GM12878 (cell line): ENCODE measurements at regions not wholly inside any gene's neighbourhood (a gene's known extent, or its start where the extent isn't known, plus 50 kb on each side); places are given as distances from the start of the nearest gene placed in this dataset.

Experiments used
- ATAC-seq: fragments of 200-7000 bp; cut with Tn5 transposase; 3 replicates; pipeline ENCODE4 v1.9.1; 2020; ENCODE audit warnings: mild to moderate bottlenecking, moderate library complexity
- BruUV-seq: library from RNA; stranded (reverse); fragments of 400-500 nt; replicated peaks from 2 replicates; lab custom pipeline; 2021; lab: Mats Ljungman, UMichigan
- CTCF ChIA-PET: fragments of 300-600 bp; sonication (Branson Sonifier 250); formaldehyde crosslinking; extraction: SDS; loops from one replicate; lab custom pipeline; 2021; ENCODE audit warnings: inconsistent platforms; lab: Yijun Ruan, JAX
- POLR2A ChIA-PET: fragments of 350-600 bp; formaldehyde crosslinking; extraction: SDS; loops from one replicate; lab custom pipeline; 2021; ENCODE audit warnings: inconsistent platforms; lab: Charles Lee
- RAD21 ChIA-PET: fragments of 300-600 bp; sonication (Branson Sonifier 250); formaldehyde crosslinking; loops from one replicate; lab custom pipeline; 2023; ENCODE audit warnings: antibody characterized with exemption; ENCODE audit not compliant: unreplicated experiment; lab: Charles Lee
- SMC1A ChIA-PET: fragments of 300-600 bp; sonication (Branson Sonifier 250); formaldehyde crosslinking; loops from one replicate; lab custom pipeline; 2023; ENCODE audit not compliant: unreplicated experiment, uncharacterized antibody; lab: Charles Lee
- DNase-seq: peaks from one replicate; pipeline ENCODE4 v3.0.0-alpha.2; 2011; ENCODE audit warnings: low read depth, low spot score
- FAIRE-seq: peaks from 3 replicates; lab custom pipeline; 2011; peaks lifted over from hg19 to GRCh38; lab: Jason Lieb, UNC
- H2AFZ ChIP-seq: 2 replicates; pipeline ENCODE4 v1.6.0; 2011; ENCODE audit warnings: low read depth, low read length, control low read depth; ENCODE audit not compliant: control insufficient read depth
- H3K27ac ChIP-seq: 2 replicates; pipeline ENCODE4 v1.5.1; 2011; ENCODE audit warnings: control low read depth; ENCODE audit not compliant: control insufficient read depth, insufficient read depth
- H3K27me3 ChIP-seq, 2 experiments: replicated peaks in 1 of 2; 2 replicates each; pipeline versions ENCODE4 v1.6.0 to v1.6.1; 2011; ENCODE audit warnings: low read length in 1 of 2; ENCODE audit not compliant: control insufficient read depth in 2 of 2, insufficient read depth in 2 of 2
- H3K36me3 ChIP-seq, 2 experiments: 2 replicates each; pipeline ENCODE4 v1.5.1; 2011; ENCODE audit warnings: low read length in 1 of 2; ENCODE audit not compliant: control insufficient read depth in 2 of 2, insufficient read depth in 2 of 2
- H3K4me1 ChIP-seq: 2 replicates; pipeline ENCODE4 v1.6.1; 2011; ENCODE audit warnings: mild to moderate bottlenecking, low read length, moderate library complexity, mixed read lengths; ENCODE audit not compliant: control insufficient read depth, insufficient read depth
- H3K4me2 ChIP-seq: 2 replicates; pipeline ENCODE4 v1.6.0; 2011; ENCODE audit warnings: control low read depth; ENCODE audit not compliant: control insufficient read depth, insufficient read depth
- H3K4me3 ChIP-seq: fragments of 200-600 bp; sonication (generic); 2 replicates; pipeline ENCODE4 v1.5.1; 2016
- H3K79me2 ChIP-seq: 2 replicates; pipeline ENCODE4 v1.6.0; 2011; ENCODE audit warnings: low read length; ENCODE audit not compliant: control insufficient read depth, insufficient read depth
- H3K9ac ChIP-seq: 2 replicates; pipeline ENCODE4 v1.8.0; 2011; ENCODE audit warnings: low read length, control low read depth, mixed read lengths; ENCODE audit not compliant: control insufficient read depth, insufficient read depth
- H3K9me3 ChIP-seq: replicated peaks from 3 replicates; pipeline ENCODE4 v1.5.1; 2011; ENCODE audit warnings: mild to moderate bottlenecking, low read length; ENCODE audit not compliant: control insufficient read depth, insufficient read depth
- H4K20me1 ChIP-seq: 2 replicates; pipeline ENCODE4 v1.6.0; 2011; ENCODE audit not compliant: control insufficient read depth, insufficient read depth
- ATF7 ChIP-seq: fragments of 450-650 bp; IDR thresholded peaks from 2 replicates; pipeline ENCODE4 v1.6.1; 2016; ENCODE audit warnings: low read depth, mild to moderate bottlenecking
- GATAD2B ChIP-seq: fragments of 450-650 bp; conservative IDR thresholded peaks from 2 replicates; pipeline ENCODE4 v1.6.1; 2017; ENCODE audit warnings: low read depth, mild to moderate bottlenecking, moderate library complexity
- KAT2A ChIP-seq: conservative IDR thresholded peaks from 2 replicates; pipeline ENCODE4 v1.6.1; 2011; ENCODE audit warnings: low read depth, low read length; ENCODE audit not compliant: control insufficient read depth
- NFIC ChIP-seq: IDR thresholded peaks from 2 replicates; pipeline ENCODE4 v1.6.1; 2012; ENCODE audit warnings: low read depth, mild to moderate bottlenecking, inconsistent platforms, low read length, moderate library complexity
- PAX8 ChIP-seq: fragments of 450-650 bp; IDR thresholded peaks from 2 replicates; pipeline ENCODE4 v1.6.1; 2017; ENCODE audit warnings: mild to moderate bottlenecking, moderate library complexity
- RAD21 ChIP-seq: IDR thresholded peaks from 2 replicates; pipeline ENCODE4 v1.6.1; 2011; ENCODE audit warnings: mild to moderate bottlenecking, low read depth, low read length, moderate library complexity; ENCODE audit not compliant: insufficient read depth
- SIN3A ChIP-seq: IDR thresholded peaks from 2 replicates; pipeline ENCODE4 v1.6.1; 2012; ENCODE audit warnings: low read depth, low read length, improper control_type of control experiment
- SREBF2 ChIP-seq: IDR thresholded peaks from 2 replicates; pipeline ENCODE4 v1.6.1; 2012; ENCODE audit warnings: mild to moderate bottlenecking, low read length
- YBX1 ChIP-seq: fragments of 450-650 bp; IDR thresholded peaks from 2 replicates; pipeline ENCODE4 v1.6.1; 2016; ENCODE audit warnings: antibody characterized with exemption
- ZNF207 ChIP-seq: fragments of 450-650 bp; IDR thresholded peaks from 2 replicates; pipeline ENCODE4 v1.6.1; 2014; ENCODE audit warnings: antibody characterized with exemption, mild to moderate bottlenecking, borderline replicate concordance
- ZNF24 ChIP-seq: fragments of 450-650 bp; IDR thresholded peaks from 2 replicates; pipeline ENCODE4 v1.6.1; 2017; ENCODE audit warnings: antibody characterized with exemption, mild to moderate bottlenecking
- ZSCAN29 ChIP-seq: fragments of 450-650 bp; IDR thresholded peaks from 2 replicates; pipeline ENCODE4 v1.6.1; 2017; ENCODE audit warnings: mild to moderate bottlenecking, moderate library complexity
- WGBS: methylation state at CpG from one replicate; pipeline ENCODE4 v1.1.6; 2016; ENCODE audit warnings: low lambda C conversion rate; ENCODE audit not compliant: insufficient replicate concordance, insufficient coverage; ENCODE audit errors: missing lambda C conversion rate; 5-methylcytosine and 5-hydroxymethylcytosine counted together
- in situ Hi-C: fragments of 300-500 bp; cut with MboI; formaldehyde crosslinking; loops from 9 replicates; pipeline ENCODE4 v1.14.3; 2018; ENCODE audit warnings: mixed read lengths
- intact Hi-C: fragments of 100-400 bp; cut with micrococcal nuclease; formaldehyde crosslinking; loops from one replicate; pipeline ENCODE4 v1.14.2; 2022; ENCODE audit not compliant: unreplicated experiment
- TF ChIP-seq, protein P1 (sequence below): IDR thresholded peaks from 2 replicates; pipeline ENCODE4 v1.6.1; 2012; ENCODE audit warnings: mild to moderate bottlenecking, low read depth, low read length
- TF ChIP-seq, protein P2 (sequence below): fragments of 150-350 bp; IDR thresholded peaks from 2 replicates; pipeline ENCODE4 v1.6.1; 2016; ENCODE audit warnings: low read depth, low read length

DNA sequence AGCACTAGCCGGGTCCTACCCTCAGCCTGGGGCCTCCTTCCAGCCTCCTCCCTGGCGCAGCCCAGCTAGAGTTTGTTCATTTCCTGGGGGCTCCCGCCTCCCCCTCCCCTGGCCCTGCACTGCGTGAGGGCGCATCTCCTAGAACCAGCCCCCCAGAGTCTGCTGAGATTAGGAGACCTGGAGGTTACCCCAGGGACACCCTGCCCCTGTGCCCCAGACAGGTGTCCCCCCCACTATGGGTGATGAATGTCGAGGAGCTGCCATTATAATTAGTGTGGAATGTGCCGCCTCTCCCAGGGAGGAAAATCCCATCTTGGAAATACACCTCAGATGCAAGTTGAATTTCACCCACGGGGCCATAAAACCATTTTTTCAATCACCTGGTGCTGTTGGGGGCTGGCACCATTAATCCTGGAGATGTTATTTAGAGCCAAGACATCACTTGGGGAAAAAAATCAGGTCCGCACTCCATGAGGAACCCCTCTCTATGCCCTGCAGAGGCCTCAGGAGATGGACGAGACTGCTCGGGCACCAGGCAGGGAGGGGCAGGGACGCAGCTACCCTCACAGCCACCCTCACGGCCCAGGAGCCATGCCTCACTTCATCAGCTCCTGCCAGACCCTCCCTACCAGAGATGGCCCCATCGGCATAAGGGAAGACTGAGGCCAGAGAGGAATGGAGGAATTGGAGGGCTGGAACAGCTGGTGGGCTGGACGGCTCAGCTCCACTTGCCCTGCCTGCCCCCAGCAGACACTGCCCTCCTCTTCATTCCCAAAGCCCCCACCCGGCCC lies 197.5 kb downstream of the IGLL1 start (continued):
- TF ChIP-seq, protein P1, sequence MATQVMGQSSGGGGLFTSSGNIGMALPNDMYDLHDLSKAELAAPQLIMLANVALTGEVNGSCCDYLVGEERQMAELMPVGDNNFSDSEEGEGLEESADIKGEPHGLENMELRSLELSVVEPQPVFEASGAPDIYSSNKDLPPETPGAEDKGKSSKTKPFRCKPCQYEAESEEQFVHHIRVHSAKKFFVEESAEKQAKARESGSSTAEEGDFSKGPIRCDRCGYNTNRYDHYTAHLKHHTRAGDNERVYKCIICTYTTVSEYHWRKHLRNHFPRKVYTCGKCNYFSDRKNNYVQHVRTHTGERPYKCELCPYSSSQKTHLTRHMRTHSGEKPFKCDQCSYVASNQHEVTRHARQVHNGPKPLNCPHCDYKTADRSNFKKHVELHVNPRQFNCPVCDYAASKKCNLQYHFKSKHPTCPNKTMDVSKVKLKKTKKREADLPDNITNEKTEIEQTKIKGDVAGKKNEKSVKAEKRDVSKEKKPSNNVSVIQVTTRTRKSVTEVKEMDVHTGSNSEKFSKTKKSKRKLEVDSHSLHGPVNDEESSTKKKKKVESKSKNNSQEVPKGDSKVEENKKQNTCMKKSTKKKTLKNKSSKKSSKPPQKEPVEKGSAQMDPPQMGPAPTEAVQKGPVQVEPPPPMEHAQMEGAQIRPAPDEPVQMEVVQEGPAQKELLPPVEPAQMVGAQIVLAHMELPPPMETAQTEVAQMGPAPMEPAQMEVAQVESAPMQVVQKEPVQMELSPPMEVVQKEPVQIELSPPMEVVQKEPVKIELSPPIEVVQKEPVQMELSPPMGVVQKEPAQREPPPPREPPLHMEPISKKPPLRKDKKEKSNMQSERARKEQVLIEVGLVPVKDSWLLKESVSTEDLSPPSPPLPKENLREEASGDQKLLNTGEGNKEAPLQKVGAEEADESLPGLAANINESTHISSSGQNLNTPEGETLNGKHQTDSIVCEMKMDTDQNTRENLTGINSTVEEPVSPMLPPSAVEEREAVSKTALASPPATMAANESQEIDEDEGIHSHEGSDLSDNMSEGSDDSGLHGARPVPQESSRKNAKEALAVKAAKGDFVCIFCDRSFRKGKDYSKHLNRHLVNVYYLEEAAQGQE, result no peak
- no peak for TF ChIP-seq NFIC
- TF ChIP-seq ZNF24, result no peak
- no peak for TF ChIP-seq RAD21
- TF ChIP-seq KAT2A, result no peak
- TF ChIP-seq, all 136 proteins: peak for 0

DNA sequence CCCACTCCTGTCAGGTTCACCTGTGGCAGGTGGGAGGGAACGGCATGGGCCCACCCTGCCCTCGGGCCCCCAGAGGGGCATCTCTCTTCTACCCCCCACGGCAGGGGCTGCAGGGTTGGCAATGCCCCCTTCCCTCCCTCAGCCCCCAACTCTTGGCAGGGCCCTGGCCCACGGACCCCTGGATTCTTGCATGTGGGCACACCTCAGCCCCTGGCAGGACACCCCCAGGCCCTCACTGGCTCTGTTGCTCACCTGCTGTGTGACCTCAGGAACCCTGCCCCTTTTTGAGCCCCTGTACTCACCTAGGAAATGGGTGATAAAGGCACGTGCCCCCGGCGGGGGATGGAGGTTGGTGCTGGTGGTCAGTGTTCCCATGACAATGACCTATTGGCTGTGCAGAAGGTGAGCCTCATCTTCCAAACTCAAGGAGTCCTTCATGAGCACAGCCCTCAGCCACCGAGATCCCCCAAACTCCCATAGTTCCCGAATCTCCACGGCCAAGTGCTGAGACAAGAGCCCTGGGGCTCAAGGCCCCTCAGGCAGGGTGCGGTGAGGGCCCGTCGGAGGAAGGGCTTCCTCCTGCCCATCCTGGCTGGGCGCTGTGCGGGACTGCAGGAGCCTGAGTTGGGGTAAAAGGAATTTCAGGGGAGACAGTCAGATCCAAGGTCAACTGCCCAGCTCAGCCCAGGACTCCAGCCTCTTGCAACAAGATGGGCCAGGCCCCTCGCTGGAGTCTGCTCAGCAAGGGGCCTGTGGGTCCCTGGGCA lies 198.2 kb downstream of the IGLL1 start:
- Histone ChIP-seq H3K4me2 (no peak overlapping the region), H2AFZ (no peak overlapping the region), H3K9me3 (no peaks in the 10 kb centered on the region), H3K27ac (no peak overlapping the region), H3K4me1 (no peaks in the 10 kb centered on the region), H3K4me3 (no peak overlapping the region), H3K36me3 (no peaks in the 10 kb centered on the region), H4K20me1 (no peaks in the 10 kb centered on the region), H3K27me3 (no peaks in the 10 kb centered on the region), H3K9ac (no peak overlapping the region), H3K79me2 (no peaks in the 10 kb centered on the region)
- SMC1A ChIA-PET, result no interaction called here
- TF ChIP-seq GATAD2B (no peak), SREBF2 (no peak), ZSCAN29 (no peak), ATF7 (no peak), PAX8 (no peak), SIN3A (no peak), KAT2A (no peak), YBX1 (no peak), ZNF207 (no peak)
- TF ChIP-seq, protein P2, sequence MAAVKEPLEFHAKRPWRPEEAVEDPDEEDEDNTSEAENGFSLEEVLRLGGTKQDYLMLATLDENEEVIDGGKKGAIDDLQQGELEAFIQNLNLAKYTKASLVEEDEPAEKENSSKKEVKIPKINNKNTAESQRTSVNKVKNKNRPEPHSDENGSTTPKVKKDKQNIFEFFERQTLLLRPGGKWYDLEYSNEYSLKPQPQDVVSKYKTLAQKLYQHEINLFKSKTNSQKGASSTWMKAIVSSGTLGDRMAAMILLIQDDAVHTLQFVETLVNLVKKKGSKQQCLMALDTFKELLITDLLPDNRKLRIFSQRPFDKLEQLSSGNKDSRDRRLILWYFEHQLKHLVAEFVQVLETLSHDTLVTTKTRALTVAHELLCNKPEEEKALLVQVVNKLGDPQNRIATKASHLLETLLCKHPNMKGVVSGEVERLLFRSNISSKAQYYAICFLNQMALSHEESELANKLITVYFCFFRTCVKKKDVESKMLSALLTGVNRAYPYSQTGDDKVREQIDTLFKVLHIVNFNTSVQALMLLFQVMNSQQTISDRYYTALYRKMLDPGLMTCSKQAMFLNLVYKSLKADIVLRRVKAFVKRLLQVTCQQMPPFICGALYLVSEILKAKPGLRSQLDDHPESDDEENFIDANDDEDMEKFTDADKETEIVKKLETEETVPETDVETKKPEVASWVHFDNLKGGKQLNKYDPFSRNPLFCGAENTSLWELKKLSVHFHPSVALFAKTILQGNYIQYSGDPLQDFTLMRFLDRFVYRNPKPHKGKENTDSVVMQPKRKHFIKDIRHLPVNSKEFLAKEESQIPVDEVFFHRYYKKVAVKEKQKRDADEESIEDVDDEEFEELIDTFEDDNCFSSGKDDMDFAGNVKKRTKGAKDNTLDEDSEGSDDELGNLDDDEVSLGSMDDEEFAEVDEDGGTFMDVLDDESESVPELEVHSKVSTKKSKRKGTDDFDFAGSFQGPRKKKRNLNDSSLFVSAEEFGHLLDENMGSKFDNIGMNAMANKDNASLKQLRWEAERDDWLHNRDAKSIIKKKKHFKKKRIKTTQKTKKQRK, result no peak
- POLR2A ChIA-PET, result no interaction called here
- RAD21 ChIA-PET, result no interaction called here
- ATAC-seq (no peak), DNase-seq (no peak), FAIRE-seq (no peak)
- intact Hi-C loops (no loop called here), in situ Hi-C loops (loop anchor here (10.0 to 25.0 kb wide), 2 partner anchors 417 to 570 kb away; no protein-coding TSS in a partner anchor)
- BruUV-seq, result no TSS peak
- WGBS, result 34% methylated on average over 15 of the region's 16 CpGs
- CTCF ChIA-PET, result interaction anchor here (1.6 kb wide), 1 partner anchor 422 kb away, joined by 5 read pairs; no protein-coding TSS in a partner anchor
